HFFc6 (cell line): ENCODE measurements at regions not wholly inside any gene's neighbourhood (a gene's known extent, or its start where the extent isn't known, plus 50 kb on each side); places are given as distances from the start of the nearest gene placed in this dataset.

Source experiments
- DNase-seq: peaks from one replicate; pipeline ENCODE4 v3.0.0-alpha.2; 2018
- H3K27ac Mint-ChIP-seq: 2 replicates; pipeline ENCODE4 v1.8.0; 2020; ENCODE audit warnings: mild to moderate bottlenecking, mixed read lengths
- H3K27me3 Mint-ChIP-seq: 2 replicates; pipeline ENCODE4 v1.8.0; 2021; ENCODE audit warnings: mild to moderate bottlenecking, moderate library complexity, mixed read lengths; ENCODE audit not compliant: insufficient read depth
- H3K36me3 Mint-ChIP-seq: 2 replicates; pipeline ENCODE4 v1.8.0; 2021; ENCODE audit warnings: low read depth, mixed read lengths
- H3K4me1 Mint-ChIP-seq: 2 replicates; pipeline ENCODE4 v1.8.0; 2020; ENCODE audit warnings: low read depth, mixed read lengths
- H3K4me3 Mint-ChIP-seq: 2 replicates; pipeline ENCODE4 v1.8.0; 2020; ENCODE audit warnings: mild to moderate bottlenecking, moderate library complexity, mixed read lengths
- H3K9me3 Mint-ChIP-seq: 2 replicates; pipeline ENCODE4 v1.8.0; 2020; ENCODE audit warnings: mild to moderate bottlenecking, mixed read lengths
- TF ChIP-seq, protein P1 (sequence below): fragments of 200-600 bp; sonication (generic); IDR thresholded peaks from 2 replicates; pipeline ENCODE4 v1.5.0; 2021; ENCODE audit warnings: antibody characterized with exemption, mild to moderate bottlenecking

DNA sequence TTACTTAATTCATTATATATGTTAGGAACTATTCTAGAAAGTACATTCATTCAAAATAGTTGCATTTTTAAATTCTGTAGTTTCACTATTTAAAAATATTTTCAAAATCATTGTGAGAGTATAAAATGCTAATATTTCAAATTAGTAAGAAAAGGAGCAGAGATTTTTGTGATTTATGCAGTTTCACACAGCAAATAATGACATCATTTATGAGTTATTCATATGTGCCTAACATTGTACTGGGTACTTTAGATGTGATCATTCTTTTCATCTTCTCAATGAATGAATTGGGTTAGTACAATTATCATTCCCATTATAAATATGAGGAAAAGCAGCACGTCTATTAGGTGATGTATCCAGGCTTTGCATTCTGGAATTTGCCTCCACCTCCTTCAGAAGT, 1451.0 kb upstream of the IGFBP7 start:
- H3K9me3 Mint-ChIP-seq, result peaks cover 11% of the 10 kb centered on the region
- H3K27ac Mint-ChIP-seq, result no peak overlapping the region
- DNase-seq, result no peak
- H3K36me3 Mint-ChIP-seq, result no peaks in the 10 kb centered on the region
- no peaks in the 10 kb centered on the region for H3K27me3 Mint-ChIP-seq
- H3K4me1 Mint-ChIP-seq, result no peaks in the 10 kb centered on the region
- H3K4me3 Mint-ChIP-seq, result no peak overlapping the region
- TF ChIP-seq, protein P1, sequence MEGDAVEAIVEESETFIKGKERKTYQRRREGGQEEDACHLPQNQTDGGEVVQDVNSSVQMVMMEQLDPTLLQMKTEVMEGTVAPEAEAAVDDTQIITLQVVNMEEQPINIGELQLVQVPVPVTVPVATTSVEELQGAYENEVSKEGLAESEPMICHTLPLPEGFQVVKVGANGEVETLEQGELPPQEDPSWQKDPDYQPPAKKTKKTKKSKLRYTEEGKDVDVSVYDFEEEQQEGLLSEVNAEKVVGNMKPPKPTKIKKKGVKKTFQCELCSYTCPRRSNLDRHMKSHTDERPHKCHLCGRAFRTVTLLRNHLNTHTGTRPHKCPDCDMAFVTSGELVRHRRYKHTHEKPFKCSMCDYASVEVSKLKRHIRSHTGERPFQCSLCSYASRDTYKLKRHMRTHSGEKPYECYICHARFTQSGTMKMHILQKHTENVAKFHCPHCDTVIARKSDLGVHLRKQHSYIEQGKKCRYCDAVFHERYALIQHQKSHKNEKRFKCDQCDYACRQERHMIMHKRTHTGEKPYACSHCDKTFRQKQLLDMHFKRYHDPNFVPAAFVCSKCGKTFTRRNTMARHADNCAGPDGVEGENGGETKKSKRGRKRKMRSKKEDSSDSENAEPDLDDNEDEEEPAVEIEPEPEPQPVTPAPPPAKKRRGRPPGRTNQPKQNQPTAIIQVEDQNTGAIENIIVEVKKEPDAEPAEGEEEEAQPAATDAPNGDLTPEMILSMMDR, result no peak

DNA sequence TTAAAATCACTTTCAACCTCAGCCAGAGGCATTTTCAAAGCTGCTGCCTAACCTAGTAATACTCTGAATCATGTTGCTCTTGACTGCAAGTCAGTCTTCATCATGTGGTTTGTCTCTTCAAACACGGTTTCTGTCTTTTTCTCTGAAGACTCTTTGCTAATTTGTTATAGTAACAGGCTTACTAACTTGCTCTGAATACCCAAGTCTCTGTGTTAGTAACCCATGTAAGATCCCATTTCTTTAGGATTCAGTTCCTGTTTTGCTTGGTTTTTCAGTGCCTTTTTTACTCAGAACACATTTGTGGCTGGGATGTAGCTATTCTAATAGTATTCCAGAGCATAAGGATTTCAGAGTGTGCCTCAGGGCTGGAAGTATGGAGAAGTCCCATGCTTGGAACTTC, 1450.6 kb upstream of the IGFBP7 start:
- TF ChIP-seq, protein P1, result no peak
- no peaks in the 10 kb centered on the region for H3K4me1 Mint-ChIP-seq
- H3K27ac Mint-ChIP-seq, result no peak overlapping the region
- DNase-seq, result no peak
- no peak overlapping the region for H3K4me3 Mint-ChIP-seq
- peaks cover 9% of the 10 kb centered on the region for H3K9me3 Mint-ChIP-seq
- no peaks in the 10 kb centered on the region for H3K36me3 Mint-ChIP-seq
- no peaks in the 10 kb centered on the region for H3K27me3 Mint-ChIP-seq

DNA sequence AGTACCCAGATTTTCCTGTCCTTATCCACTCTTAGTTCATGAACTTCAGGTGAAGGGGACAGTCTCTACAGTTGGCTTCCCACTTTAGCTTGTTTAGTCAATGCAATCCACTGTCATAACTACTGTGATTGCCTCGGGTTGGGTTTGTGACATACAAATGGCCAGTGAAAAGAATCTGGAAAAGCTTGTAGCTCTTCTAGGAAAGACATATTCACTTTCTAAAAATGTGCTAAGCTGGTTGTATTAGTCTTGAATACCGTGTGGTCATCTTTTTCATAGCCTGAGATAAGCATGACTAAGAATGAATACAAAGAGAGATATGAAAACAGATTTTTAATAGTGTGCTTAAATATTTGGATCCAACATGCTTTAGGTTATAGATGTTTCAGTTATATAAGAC, 1443.5 kb upstream of the IGFBP7 start:
- Mint-ChIP-seq H3K4me3 (no peak overlapping the region), H3K9me3 (peaks cover 13% of the 10 kb centered on the region), H3K27ac (no peak overlapping the region), H3K36me3 (no peaks in the 10 kb centered on the region), H3K4me1 (no peaks in the 10 kb centered on the region), H3K27me3 (no peaks in the 10 kb centered on the region)
- TF ChIP-seq, protein P1, result no peak
- no peak for DNase-seq

DNA sequence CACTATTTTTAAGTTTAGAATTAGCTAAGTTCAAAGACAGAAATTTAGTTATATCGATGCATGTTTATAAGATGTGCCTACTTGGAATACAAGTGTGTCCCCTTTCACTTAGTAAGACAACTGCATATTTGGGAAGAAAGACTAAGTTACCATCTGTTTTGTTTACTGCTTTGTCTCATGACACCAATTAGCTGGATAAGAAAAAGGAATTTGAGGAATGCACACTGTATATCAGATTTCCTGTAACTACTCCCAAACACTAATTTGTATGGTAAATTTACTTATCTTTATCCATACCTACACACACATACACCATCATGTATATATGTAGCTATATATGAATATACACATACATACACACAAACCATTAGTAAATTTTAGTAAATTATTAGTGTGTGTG, 1442.8 kb upstream of the IGFBP7 start:
- Mint-ChIP-seq H3K27ac (no peak overlapping the region), H3K9me3 (peaks cover 13% of the 10 kb centered on the region), H3K36me3 (no peaks in the 10 kb centered on the region), H3K4me1 (no peaks in the 10 kb centered on the region), H3K27me3 (no peaks in the 10 kb centered on the region), H3K4me3 (no peak overlapping the region)
- no peak for DNase-seq
- TF ChIP-seq, protein P1, result no peak

DNA sequence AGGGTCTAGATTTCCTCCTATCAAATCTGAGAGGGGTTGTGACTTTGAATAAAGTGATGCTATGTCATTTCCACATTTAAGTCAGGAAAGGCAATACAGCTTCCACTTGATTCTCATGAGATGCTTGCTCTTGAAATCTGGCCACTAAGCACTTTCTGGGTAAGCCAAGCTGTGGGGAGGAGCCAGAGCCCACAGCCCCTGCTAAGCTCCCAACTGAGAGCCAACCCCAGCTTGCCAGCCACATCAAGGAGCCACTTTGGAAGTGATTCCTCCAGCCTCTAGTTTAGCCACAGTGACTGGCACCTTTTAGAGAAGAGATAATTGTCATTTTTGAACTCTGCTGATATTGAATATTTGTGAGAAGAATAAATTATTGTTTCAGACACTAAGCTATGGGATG, 1441.5 kb upstream of the IGFBP7 start:
- Mint-ChIP-seq H3K9me3 (peaks cover 9% of the 10 kb centered on the region), H3K27me3 (no peaks in the 10 kb centered on the region), H3K27ac (no peak overlapping the region), H3K36me3 (no peaks in the 10 kb centered on the region), H3K4me1 (no peaks in the 10 kb centered on the region), H3K4me3 (no peak overlapping the region)
- no peak for DNase-seq
- TF ChIP-seq, protein P1, result no peak

DNA sequence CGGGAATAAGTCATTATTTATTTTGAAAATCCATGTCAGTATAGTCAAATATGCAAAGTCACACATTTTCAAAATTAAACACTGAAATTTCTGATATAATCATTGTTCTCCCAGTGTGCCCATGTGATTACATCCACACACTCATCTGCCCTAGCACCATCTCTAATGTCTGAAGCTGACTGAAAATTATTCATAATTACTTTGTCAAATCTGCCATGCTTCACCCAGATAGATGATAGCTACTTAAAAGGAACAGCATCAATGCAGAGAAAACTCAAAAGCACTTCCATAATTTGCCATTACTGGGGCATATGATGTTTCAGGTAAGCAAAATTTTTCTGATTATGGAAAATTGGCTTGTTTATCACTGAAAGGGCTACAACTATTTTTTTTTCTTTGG, 1433.3 kb upstream of the IGFBP7 start:
- TF ChIP-seq, protein P1, result no peak
- peaks cover 18% of the 10 kb centered on the region for H3K9me3 Mint-ChIP-seq
- DNase-seq, result no peak
- no peaks in the 10 kb centered on the region for H3K4me1 Mint-ChIP-seq
- H3K36me3 Mint-ChIP-seq, result no peaks in the 10 kb centered on the region
- H3K27me3 Mint-ChIP-seq, result no peaks in the 10 kb centered on the region
- H3K4me3 Mint-ChIP-seq, result no peak overlapping the region
- H3K27ac Mint-ChIP-seq, result no peak overlapping the region
